HEK293T (cell line): ENCODE measurements at regions not wholly inside any gene's neighbourhood (a gene's known extent, or its start where the extent isn't known, plus 50 kb on each side); places are given as distances from the start of the nearest gene placed in this dataset.
"Not testable (repeated sequence)": the region's sequence is repeated elsewhere in the genome, so short reads cannot be mapped to it uniquely, and the experiment has no call there.

Source experiments
- CTCF ChIA-PET: fragments of 350-600 bp; formaldehyde crosslinking; extraction: SDS; loops from one replicate; lab custom pipeline; 2021; ENCODE audit warnings: antibody characterized with exemption, inconsistent platforms; lab: Yijun Ruan, JAX
- POLR2A ChIA-PET: fragments of 350-600 bp; formaldehyde crosslinking; extraction: SDS; loops from one replicate; lab custom pipeline; 2020; ENCODE audit warnings: antibody characterized with exemption, inconsistent platforms; lab: Yijun Ruan, JAX
- DNase-seq: peaks from one replicate; pipeline ENCODE4 v3.0.0; 2012; ENCODE audit warnings: mixed read lengths; ENCODE audit errors: extremely low spot score
- ARNT ChIP-seq: fragments of 450-650 bp; IDR thresholded peaks from 2 replicates; pipeline ENCODE4 v1.6.1; 2017; ENCODE audit warnings: mild to moderate bottlenecking
- BHLHE40 ChIP-seq: fragments of 450-650 bp; IDR thresholded peaks from 2 replicates; pipeline ENCODE4 v1.6.1; 2016; ENCODE audit warnings: mild to moderate bottlenecking, moderate library complexity, borderline replicate concordance
- CTBP1 ChIP-seq: fragments of 450-650 bp; IDR thresholded peaks from 2 replicates; pipeline ENCODE4 v1.6.1; 2016; ENCODE audit warnings: borderline replicate concordance
- ELF4 ChIP-seq: fragments of 450-650 bp; IDR thresholded peaks from 2 replicates; pipeline ENCODE4 v1.6.1; 2017; ENCODE audit warnings: antibody characterized with exemption
- FOXA1 ChIP-seq: fragments of 450-650 bp; IDR thresholded peaks from 2 replicates; pipeline ENCODE4 v1.6.1; 2016; ENCODE audit warnings: mild to moderate bottlenecking
- FOXK2 ChIP-seq: fragments of 450-650 bp; IDR thresholded peaks from 2 replicates; pipeline ENCODE4 v1.6.1; 2016; ENCODE audit warnings: mild to moderate bottlenecking
- FOXM1 ChIP-seq: fragments of 450-650 bp; IDR thresholded peaks from 2 replicates; pipeline ENCODE4 v1.6.1; 2017; ENCODE audit warnings: mild to moderate bottlenecking, borderline replicate concordance
- HDGF ChIP-seq: fragments of 450-650 bp; IDR thresholded peaks from 2 replicates; pipeline ENCODE4 v1.6.1; 2017; ENCODE audit warnings: antibody characterized with exemption, borderline replicate concordance
- L3MBTL2 ChIP-seq: fragments of 450-650 bp; conservative IDR thresholded peaks from 2 replicates; pipeline ENCODE4 v1.6.1; 2016; ENCODE audit warnings: mild to moderate bottlenecking
- LEF1 ChIP-seq: fragments of 450-650 bp; IDR thresholded peaks from 2 replicates; pipeline ENCODE4 v1.6.1; 2017; ENCODE audit warnings: mild to moderate bottlenecking, borderline replicate concordance
- NFRKB ChIP-seq: fragments of 450-650 bp; IDR thresholded peaks from 2 replicates; pipeline ENCODE4 v1.6.1; 2016; ENCODE audit warnings: mild to moderate bottlenecking, moderate library complexity
- PKNOX1 ChIP-seq: fragments of 450-650 bp; IDR thresholded peaks from 2 replicates; pipeline ENCODE4 v1.6.1; 2016
- SP1 ChIP-seq: fragments of 450-650 bp; IDR thresholded peaks from 2 replicates; pipeline ENCODE4 v1.6.1; 2017
- SUZ12 ChIP-seq: fragments of 450-650 bp; IDR thresholded peaks from 2 replicates; pipeline ENCODE4 v1.6.1; 2016; ENCODE audit warnings: mild to moderate bottlenecking
- TARDBP ChIP-seq: fragments of 450-650 bp; IDR thresholded peaks from 2 replicates; pipeline ENCODE4 v1.6.1; 2016
- ZNF384 ChIP-seq: fragments of 450-650 bp; IDR thresholded peaks from 2 replicates; pipeline ENCODE4 v1.6.1; 2016

- DNase-seq: no peak
- POLR2A ChIA-PET: no interaction called here
- TF ChIP-seq LEF1 (no peak), FOXM1 (no peak), FOXK2 (no peak), ZNF384 (no peak), SP1 (no peak)
- CTCF ChIA-PET: no interaction called here
Measured at GRCh38 chr2:15756882-15757819, 165.5 kb downstream of the DDX1 start.

- ChIA-PET POLR2A (no interaction called here), CTCF (no interaction called here)
- DNase-seq: no peak
- TF ChIP-seq SUZ12 (no peak), FOXA1 (no peak), FOXK2 (no peak), ZNF384 (no peak), FOXM1 (no peak), ELF4 (no peak), BHLHE40 (no peak), CTBP1 (no peak), SP1 (no peak), HDGF (no peak), PKNOX1 (no peak), TARDBP (no peak), L3MBTL2 (no peak)
Measured at GRCh38 chr2:15757820-15758586, 166.3 kb downstream of the DDX1 start.

GRCh38 chr2:15758848-15759247, 167.2 kb downstream of the DDX1 start:
- no peak for DNase-seq
- CTCF ChIA-PET: no interaction called here
- POLR2A ChIA-PET: no interaction called here
- no peak for TF ChIP-seq NFRKB
- no peak for TF ChIP-seq PKNOX1
- no peak for TF ChIP-seq ZNF384
- TF ChIP-seq ELF4: no peak
- no peak for TF ChIP-seq TARDBP
- no peak for TF ChIP-seq BHLHE40
- no peak for TF ChIP-seq L3MBTL2
- no peak for TF ChIP-seq LEF1
- no peak for TF ChIP-seq SUZ12
- no peak for TF ChIP-seq SP1
- TF ChIP-seq FOXM1: no peak
- no peak for TF ChIP-seq ARNT
- no peak for TF ChIP-seq FOXK2

GRCh38 chr2:15759385-15759784, 167.7 kb downstream of the DDX1 start:
- POLR2A ChIA-PET: no interaction called here
- TF ChIP-seq ARNT: no peak
- no peak for TF ChIP-seq NFRKB
- no peak for TF ChIP-seq FOXA1
- no peak for TF ChIP-seq ZNF384
- no peak for TF ChIP-seq HDGF
- no peak for TF ChIP-seq PKNOX1
- no peak for TF ChIP-seq SP1
- TF ChIP-seq BHLHE40: no peak
- no peak for TF ChIP-seq TARDBP
- TF ChIP-seq SUZ12: no peak
- no peak for TF ChIP-seq L3MBTL2
- TF ChIP-seq CTBP1: no peak
- TF ChIP-seq ELF4: no peak
- no peak for TF ChIP-seq LEF1
- no peak for TF ChIP-seq FOXK2
- no peak for TF ChIP-seq FOXM1
- CTCF ChIA-PET: no interaction called here
- DNase-seq: no peak

GRCh38 chr2:15759791-15760190, 168.1 kb downstream of the DDX1 start:
- DNase-seq, POLR2A ChIA-PET, CTCF ChIA-PET: not testable (repeated sequence)

- ChIA-PET CTCF (interaction anchor here (0.8 kb wide), 1 partner anchor 12 kb away, joined by 3 read pairs; no protein-coding TSS in a partner anchor), POLR2A (no interaction called here)
- no peak for DNase-seq
- TF ChIP-seq SUZ12: no peak
- TF ChIP-seq ZNF384: no peak
- no peak for TF ChIP-seq ELF4
- TF ChIP-seq PKNOX1: no peak
- TF ChIP-seq FOXK2: no peak
Measured at GRCh38 chr2:15760232-15760910, 168.7 kb downstream of the DDX1 start.
